ENCODE measurements at regions not wholly inside any gene's neighbourhood (a gene's known extent, or its start where the extent isn't known, plus 50 kb on each side); places are given as distances from the start of the nearest gene placed in this dataset.

DNA sequence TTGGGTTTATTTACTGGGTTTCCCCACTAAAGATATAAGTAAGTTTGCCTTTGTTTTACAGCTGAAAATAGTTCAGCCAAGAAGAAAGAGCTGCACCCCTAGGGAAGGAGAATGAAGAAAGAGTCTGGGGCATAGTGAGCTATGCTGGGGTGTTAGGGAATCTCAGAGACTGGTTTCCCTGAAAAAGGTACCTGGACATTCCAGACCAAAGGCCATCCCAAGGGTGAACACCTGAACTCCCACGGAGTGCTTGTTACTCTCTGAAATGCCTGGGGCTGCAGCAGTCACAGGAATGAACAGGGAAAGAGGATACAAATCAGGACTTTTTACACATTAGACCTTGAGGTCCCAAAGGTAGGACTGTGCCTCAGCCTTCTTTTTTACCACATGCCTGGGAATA is 337.6 kb upstream of the SLC10A2 start:
- no peak for DNase-seq

DNA sequence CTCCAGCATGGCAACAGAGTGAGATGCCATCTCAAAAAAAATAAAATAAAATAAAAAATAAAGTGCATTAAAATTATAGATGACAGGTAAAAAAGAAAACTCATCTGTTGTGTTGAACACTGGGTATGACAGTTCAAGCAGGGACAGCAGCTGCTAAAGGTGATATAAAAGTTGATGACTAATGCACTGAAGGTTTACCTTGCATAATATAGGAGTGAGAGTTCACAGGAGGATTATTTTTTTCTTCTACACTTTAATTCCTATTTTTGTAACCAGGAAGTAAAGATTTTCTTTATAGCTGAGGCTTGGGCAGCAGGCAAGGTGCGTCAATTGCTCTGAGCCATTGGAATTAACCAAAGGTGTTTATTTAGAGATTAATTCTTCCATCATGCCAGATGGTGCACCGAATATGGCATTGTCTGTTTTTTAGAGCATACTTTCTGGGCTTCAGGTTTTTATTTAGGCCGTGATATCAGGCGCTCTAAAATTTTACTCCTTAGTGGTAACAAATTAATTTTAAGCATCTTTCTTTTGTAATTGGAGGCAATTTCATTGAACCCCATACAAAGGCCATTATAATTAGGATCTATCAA is 337.0 kb upstream of the SLC10A2 start:
- DNase-seq: no peak

DNA sequence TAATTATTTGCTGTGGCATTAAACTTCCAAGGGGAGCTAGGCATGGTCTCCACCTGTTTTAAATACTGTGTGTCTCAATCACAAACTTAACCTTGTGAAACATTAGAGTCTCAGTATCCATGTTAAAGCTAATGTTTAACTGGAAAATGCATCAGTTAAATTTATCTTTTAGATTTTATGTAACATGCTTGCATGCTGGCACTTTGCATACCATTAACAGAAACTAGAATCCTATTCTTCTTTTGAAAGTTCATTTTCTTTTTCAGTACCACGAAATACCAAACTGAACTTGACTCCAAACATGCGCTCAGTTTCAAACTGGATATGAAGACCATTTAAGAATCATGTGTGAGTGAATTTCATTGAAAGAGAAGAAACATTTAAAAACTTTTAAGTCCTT is 328.9 kb upstream of the SLC10A2 start:
- no peak for DNase-seq

DNA sequence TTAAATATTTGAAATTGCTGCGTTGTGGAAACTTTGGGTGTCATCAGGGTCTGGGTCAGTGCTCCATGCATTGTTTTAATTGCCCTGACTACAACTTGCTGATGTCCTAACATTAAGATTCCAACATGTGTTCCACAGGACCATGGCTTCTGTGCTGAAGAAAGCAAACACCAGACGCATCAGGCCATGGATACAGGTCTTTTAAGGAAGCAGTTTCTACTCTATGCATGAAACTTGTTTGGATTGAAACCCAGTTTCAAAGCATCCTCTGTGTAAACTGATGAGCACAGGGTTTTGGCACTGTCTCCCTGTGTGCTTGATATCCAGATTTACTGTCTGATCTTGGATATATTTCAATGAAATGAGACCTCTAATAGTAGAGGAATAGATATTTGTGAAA is 328.4 kb upstream of the SLC10A2 start:
- no peak for DNase-seq

DNA sequence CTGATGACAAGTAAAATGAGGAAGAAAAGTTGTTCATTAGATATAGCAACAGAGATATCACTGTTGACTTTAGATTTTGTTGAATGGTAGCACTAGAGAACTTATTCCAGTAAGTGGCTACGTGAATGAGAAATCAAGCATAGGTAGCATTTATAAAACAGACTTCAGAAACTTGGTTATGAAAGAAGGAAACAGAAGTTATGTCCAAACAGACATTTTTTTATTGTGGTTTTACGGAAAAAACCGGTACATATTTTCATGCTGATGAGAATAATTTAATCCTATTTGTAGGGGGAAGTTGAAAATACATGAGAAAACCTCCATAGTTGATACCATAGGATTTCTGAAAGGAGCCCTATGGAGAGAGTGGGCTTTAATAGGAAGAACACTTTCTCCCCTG is 325.7 kb upstream of the SLC10A2 start:
- no peak for DNase-seq

DNA sequence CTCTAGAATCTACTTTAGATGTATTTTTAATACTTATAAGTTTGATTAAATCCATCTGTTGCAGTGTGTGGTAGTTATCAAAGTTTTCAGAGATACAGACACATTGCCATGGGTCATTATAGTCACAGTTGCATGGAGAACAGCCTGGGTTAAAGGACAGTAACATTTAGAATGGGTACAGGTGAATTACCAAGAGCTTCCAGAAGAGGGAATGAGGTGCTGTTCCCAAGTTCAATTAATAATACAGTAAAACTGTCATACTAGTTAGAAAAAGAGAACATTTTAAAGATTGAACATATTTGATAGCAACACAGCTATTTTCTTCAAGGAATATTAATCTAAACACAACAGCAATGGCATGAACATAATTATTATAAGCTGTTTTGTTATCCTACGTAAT is 322.6 kb upstream of the SLC10A2 start:
- DNase-seq: no peak

DNA sequence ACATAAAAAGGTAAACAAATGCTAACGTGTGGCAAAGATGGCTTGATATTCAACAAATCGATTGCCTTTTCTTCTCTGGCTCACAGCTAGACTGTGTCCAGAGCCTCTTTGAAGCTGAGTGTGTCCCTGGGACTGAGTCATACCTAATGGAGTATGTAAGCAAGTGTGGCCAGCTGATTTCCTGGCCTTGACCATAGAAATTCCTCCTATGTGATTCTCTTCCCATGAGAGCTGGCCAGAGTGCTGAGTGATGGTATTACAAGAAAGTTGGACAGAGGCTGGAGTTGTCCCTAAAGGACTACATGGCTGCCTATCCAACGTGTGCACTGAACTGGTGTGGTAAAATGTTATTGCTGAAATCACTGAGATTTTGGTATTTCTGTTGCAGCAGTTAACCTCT is 320.1 kb upstream of the SLC10A2 start:
- DNase-seq: no peak

DNA sequence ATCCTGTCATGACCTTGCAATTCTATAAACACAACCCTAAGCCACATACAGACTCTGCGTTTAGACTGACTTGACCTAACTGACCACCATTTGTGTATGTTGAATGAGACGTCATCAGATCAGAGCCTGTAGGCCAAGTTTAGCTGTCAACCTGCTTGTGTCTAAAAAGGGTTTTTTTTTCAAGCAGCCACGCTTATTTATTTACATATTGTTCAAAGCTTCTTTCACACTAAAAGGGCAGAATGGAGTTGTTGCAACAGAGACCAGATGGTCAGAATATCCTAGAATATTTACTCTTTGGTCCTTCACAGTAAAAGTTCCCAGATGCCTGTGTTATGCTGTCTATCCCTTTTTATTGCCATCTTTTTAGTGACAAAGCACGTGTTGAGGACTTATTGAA is 307.7 kb upstream of the SLC10A2 start:
- no peak for DNase-seq

DNA sequence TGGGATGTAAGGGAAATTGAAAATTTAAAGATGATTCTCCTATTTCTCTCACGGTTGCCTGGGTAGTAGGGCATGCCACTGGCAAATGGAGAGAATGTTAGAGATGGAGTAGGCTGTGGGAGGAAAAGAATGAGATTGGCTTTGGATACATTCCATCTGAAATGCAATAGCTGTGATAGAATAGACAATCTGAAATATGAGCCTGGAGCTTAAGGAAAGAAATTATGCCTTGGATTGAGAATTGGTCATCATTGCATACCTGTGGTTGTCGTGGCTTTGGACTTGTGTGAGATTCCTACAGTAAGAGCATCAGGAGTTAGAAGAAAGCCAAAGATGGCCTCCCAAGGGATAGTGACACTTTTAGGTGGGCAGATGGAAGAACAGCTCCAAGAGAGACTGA is 305.1 kb upstream of the SLC10A2 start:
- no peak for DNase-seq

DNA sequence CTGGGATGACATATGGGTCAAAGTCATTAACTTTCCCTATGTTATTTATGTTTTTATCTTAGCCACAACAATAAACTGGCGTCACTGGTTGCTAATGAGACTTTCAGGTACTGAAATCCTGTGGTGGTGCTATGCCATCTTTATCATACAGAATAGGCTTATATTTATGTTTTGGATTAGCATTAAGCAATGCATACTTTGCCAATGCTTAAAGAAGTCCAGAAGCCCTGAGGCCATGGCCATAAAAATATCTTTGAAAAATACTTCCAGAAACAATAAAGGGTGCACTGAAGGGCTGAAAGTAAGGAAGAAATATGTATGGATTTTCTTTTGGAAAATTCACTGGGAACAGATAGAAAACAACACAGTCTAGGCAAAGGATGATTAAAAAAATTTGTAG is 304.6 kb upstream of the SLC10A2 start:
- no peak for DNase-seq

DNA sequence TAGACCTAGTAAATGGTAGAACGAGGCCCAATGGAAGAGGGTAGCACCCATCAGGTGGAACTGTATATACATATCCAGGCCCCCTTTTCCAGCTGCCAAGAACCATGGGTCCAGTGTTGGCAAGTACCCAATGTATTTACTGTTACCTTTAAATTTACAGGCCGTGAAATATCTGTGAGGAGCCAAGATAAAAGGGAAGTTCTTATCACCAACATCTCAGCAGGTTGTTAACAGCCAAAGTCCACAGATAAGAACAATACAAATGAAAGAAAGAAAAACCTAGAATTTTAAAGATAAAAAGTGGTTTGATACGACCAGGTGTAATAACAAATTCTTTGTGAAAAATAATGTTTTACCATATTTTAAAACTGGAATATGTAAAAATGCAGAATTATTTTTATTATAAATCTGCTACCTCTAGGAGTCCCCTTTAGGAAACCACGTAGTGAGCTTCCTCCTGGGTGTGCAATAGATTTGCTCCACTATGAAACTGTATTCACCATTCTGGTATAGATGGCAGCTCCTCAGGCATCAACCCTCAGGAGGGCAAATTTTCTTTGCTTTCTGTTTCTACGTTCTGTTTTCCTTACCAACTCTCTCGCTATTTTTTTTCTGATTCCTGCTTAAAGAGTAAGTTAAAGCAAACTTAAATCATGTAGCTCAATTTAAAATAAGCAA is 292.2 kb upstream of the SLC10A2 start:
- no peak for DNase-seq

DNA sequence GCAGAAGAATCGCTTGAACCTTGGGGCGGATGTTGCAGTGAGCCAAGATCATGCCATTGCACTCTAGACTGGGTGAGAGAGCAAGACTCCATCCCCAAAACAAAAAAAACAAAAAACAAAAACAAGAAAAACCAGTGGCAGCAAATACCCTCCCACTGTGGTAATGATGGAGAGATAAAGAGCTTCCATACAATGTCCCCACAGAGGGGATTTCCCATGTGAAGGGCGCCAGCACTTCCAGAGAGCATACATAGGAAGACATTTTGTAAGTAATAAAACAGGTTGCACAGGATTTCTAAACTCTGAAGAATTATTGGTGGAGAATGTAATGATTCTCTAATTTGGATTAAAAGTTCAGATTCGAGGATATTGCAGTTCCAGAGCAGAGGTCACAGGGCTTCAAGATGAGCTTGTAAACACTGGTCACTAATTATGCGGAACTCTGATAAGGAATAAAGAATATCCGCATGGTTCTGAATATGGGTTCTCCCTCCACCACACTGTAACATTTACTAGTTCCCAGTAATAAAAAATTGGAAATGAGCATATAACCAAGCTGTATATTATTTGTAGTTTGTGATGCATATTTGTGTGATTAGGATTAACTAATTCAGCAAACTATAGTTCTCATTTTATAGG is 290.1 kb upstream of the SLC10A2 start:
- no peak for DNase-seq

DNA sequence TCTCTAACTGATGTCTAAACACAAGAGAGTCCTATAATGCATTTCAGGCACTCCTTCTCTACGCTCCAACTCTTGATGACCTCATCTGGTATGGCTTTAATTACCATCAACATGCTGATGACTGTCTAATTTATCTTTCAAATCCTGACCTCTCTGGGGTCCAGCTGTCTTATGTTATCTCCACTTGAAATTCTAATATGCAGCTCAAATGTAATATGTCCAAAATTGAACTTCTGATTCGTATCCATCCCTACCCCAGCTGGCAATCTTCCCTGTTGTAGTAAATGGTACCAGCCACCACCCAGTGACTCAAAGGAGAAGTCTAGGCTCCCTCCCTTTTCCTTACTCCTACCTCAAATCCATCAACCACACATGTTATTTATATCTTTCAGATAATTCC is 288.0 kb upstream of the SLC10A2 start:
- DNase-seq: no peak

DNA sequence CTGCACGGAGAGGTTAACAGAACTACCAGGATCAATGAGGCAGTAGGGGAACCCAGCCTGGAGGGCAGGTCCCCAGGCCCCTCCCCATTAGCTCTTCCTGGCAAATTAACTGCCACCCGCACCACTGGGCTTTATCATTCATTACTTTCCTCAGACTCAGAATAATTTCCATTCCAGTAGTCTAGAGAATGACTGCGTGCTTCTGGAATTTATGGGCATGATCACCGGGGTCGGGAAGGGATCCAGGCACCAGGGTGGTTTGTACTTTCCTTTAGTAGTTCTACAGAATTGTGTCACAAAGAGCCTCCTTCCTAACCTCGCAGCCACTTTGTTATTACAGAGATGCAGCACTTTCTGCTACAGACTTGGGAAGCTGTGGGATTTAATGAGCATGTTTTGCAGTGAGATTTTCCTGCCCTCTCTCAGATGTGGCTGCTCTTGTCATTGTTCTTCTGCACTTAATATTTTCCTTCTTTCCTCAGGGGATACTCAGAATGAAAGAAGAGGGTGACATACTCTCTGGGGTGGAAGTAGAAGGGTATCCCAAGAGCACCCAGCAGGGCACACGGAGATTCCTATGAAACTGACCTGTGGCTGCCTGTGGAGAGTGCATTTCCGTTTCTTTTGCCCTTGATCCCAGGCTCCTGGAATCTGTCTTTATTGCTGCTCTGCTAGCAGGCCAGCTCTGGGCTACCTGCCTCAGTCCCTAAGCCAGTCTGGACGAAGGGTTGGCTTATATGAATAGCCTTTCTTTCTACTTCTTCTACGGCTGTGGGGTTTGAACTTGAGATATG is 285.0 kb upstream of the SLC10A2 start:
- no peak for DNase-seq

DNA sequence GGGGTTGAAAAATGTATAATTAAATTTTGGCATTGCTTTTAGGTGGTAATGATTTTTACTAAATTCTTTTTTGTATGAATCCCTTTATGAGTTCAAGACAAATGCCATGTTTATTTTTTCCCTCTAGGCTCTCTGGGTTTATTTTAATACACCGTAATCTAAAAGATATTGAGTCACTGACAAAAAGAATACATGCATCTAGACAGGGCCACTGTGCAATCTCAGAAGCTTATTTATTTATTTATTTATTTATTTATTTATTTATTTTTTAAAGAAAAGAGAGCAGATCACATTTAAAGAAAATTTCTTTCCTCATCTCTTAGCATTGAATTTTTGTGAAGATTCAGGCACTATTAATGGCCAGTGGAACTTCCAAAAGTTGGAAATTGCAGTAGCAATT is 283.9 kb upstream of the SLC10A2 start:
- no peak for DNase-seq

DNA sequence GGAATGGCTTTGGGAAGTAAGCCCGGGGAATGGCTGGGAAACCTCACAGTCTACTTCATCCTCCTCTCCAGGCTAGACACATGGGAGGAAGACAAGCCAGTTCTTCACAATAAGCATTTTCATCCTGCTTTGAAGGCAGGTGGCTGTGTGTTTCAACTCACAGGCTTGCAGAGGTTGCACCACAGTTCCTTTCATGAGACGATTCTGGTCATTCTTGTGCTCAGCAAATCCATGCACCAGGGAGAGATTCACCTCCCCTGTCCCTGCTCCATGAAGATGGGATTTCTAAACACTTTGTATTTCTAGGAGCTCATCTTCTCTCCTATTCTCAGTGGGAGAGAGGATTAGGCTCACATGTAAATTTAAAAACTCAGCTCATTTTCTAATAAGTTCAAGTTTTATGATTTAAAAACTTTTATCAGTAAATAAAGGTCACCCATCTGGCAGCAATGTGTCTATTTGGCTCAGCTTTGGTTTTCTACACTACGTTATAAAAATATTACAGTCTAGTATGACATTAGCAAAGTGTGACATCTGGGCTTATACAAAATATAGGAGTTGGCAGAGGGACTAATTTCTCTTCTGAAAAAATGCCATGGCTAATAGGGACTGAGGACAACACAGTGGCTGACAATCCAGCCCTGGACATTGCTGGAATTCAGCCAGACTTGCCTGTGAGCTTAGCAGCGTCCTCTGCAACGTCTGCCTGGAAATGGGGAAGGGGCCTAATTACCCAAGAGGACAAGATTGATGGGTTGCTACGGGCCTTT is 283.2 kb upstream of the SLC10A2 start:
- DNase-seq: no peak

DNA sequence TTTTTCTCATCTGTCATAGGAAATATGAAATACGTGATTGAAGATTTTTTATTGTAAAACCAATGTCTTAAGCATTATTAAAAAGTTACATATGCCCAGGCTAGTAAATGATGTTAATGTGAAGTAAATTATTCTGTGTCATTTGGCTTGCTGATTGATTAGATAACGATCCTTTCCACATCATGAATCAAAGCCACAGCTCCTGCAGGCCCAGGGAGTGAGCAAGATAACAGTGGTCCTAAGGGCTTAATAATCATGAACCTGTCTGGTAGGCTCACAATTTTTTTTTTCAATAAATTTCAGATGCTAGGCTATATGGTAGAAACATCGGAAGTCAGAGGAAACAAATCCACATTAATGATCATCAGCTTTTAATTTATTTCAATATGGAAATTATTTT is 269.0 kb upstream of the SLC10A2 start:
- DNase-seq: no peak

DNA sequence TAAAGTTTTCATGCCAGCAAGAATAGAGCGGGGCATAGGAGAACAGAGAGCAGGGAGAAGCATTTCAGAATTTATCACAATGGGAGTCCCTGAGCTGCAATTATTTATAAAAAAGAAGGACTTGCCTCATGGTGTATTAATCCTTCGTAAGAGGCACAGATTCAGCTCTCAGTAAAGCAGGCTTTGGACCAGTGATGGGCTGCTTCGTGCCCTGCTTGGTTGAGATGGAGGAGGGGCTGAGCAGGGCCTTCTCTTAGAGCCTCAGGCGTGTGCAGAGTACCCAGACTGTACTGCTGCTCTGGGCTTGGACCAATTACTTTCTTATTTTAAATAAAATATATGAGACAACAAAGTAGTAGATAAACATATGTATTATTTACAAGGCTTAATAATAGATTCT is 265.7 kb upstream of the SLC10A2 start:
- DNase-seq: no peak

DNA sequence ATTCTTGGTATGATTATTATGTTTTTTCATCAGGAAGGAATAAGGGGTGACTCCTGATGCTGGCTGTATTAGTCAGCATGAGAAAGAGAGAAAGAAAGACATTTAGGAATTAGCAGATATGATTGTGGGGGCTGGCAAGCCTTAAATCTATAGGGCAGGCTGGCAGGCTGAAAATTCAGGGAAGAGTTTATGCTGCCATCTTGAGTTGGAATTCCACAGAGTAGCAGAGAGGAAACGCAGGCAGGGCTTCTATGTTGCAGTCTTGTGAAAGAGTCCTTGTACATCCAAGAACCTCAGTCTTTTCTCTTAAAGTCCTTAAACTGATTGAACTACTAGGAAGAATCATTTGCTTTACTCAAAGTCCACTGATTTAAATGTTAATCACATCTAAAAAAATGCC is 262.7 kb upstream of the SLC10A2 start:
- DNase-seq: no peak

DNA sequence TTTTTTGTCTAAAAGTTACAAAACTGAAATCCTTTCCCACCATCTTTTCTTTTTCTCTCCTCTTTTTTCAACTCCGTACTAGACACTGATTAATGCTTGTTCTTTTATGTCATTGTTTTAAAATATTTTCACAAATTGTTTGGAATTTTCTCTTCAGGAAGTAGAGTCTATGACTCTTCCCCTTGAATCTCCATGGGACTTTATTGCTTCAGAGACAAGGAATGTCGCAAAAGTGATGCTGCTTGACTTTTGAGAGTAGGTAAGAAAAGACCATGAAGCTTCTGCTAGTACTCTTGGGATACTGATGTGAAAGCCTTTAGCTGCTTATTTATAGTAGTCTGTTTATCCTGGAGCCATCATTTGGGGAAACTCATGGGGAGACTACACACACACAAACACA is 260.1 kb upstream of the SLC10A2 start:
- no peak for DNase-seq

DNA sequence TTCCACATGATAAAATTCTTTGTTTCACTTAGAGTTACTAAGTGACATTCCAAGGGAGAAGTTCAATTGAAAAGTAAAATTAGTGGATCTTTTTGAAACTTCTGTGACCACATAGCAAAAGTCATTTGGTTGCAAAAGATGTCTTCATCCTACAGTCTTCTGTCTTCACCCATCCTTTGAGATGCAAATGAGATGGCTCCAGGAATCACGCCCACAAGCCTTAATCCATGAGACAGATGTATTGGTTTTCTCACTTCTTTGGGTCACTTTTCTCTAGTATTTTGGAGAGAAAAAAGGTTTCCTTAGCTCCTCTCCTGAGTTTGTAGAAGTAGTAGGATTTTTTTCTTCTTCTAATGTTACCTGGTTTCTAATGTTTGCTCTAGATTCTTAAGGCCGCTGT is 259.5 kb upstream of the SLC10A2 start:
- DNase-seq: no peak

DNA sequence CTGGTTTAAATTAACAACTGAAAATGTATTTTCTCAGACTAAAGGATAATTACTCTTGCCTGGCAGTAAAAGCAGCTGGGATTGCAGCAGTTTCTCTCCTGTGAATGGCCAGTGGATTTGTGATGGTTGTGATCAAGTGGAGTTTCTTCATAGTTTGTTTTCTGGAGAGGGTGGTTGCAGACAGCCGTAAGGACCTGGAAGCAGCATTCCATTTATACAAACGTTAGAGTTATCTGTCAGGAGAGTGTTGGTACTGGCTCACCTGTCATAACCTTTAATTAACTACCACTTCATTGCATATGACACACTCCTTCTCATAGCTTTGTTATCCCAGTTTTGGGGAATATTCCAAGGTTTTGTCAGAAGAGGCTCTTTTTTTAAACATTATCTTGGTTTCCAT is 258.4 kb upstream of the SLC10A2 start:
- peak; percentile 14 for DNase-seq

DNA sequence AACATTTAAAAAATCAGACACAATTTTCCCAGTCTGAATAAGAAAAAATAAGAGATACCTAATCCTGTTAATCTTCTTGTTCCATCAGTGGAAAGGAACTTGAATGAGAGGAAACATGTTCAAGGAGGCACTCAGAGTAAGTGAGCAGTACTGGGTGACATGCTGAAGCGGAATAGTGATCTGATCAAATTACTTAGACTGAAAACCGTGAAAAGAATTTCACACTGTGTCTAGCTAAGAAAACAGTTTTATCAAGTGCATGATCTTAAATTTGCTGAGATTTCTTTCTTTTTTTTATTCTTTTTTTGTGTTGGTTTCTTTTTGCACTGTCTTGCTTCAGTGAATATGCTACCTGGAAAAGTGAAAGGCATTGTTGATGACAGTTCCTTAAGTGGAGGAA is 249.5 kb upstream of the SLC10A2 start:
- peak; percentile 16 for DNase-seq

All from NCI-H187 treated with DMSO at 0.1 percent for 48 hours (cell line).